OCI-LY1 (cell line): ENCODE measurements at regions not wholly inside any gene's neighbourhood (a gene's known extent, or its start where the extent isn't known, plus 50 kb on each side); places are given as distances from the start of the nearest gene placed in this dataset.

ENCODE experiments used
- H2AFZ ChIP-seq: fragments of 200-600 bp; sonication (generic), shearing (Covaris generic); 2 replicates; pipeline ENCODE4 v1.6.0; 2014; ENCODE audit warnings: antibody characterized with exemption, mild to moderate bottlenecking, low read length
- H3F3A ChIP-seq: fragments of 200-600 bp; sonication (generic), shearing (Covaris generic); 2 replicates; pipeline ENCODE4 v1.6.0; 2014; ENCODE audit warnings: mild to moderate bottlenecking, antibody characterized with exemption, low read length, moderate library complexity; ENCODE audit not compliant: insufficient read depth
- H3K27ac ChIP-seq: fragments of 200-600 bp; sonication (generic); 2 replicates; pipeline ENCODE4 v1.5.1; 2014; ENCODE audit warnings: low read length, mixed run types, mild to moderate bottlenecking, low read depth; ENCODE audit not compliant: poor library complexity, severe bottlenecking
- H3K27me3 ChIP-seq: fragments of 200-600 bp; sonication (generic); 2 replicates; pipeline ENCODE4 v1.6.0; 2014; ENCODE audit warnings: antibody characterized with exemption, mild to moderate bottlenecking, low read length, moderate library complexity; ENCODE audit not compliant: insufficient read depth
- H3K36me3 ChIP-seq: fragments of 200-600 bp; sonication (generic); 2 replicates; pipeline ENCODE4 v1.6.1; 2014; ENCODE audit warnings: mild to moderate bottlenecking, antibody characterized with exemption, low read length, moderate library complexity, mixed read lengths; ENCODE audit not compliant: insufficient read depth
- H3K4me1 ChIP-seq: fragments of 200-600 bp; sonication (generic); 2 replicates; pipeline ENCODE4 v1.5.1; 2014; ENCODE audit warnings: mild to moderate bottlenecking, low read length, moderate library complexity; ENCODE audit not compliant: insufficient read depth, severe bottlenecking
- H3K4me2 ChIP-seq: fragments of 200-600 bp; sonication (generic), shearing (Covaris generic); 2 replicates; pipeline ENCODE4 v1.6.1; 2014; ENCODE audit warnings: low read length
- H3K4me3 ChIP-seq: fragments of 200-600 bp; sonication (generic); 2 replicates; pipeline ENCODE4 v1.5.1; 2014; ENCODE audit warnings: low read length, low read depth, mild to moderate bottlenecking, mixed read lengths; ENCODE audit not compliant: poor library complexity, severe bottlenecking
- H3K79me2 ChIP-seq: fragments of 200-600 bp; shearing (Covaris generic); 2 replicates; pipeline ENCODE4 v1.6.1; 2016; ENCODE audit warnings: mixed run types, low read length, mixed read lengths; ENCODE audit not compliant: insufficient read depth
- H3K9ac ChIP-seq: fragments of 200-600 bp; sonication (generic), shearing (Covaris generic); 2 replicates; pipeline ENCODE4 v1.6.1; 2014; ENCODE audit warnings: mild to moderate bottlenecking, low read length, mixed read lengths
- H3K9me2 ChIP-seq: fragments of 200-600 bp; sonication (generic), shearing (Covaris generic); 2 replicates; pipeline ENCODE4 v1.6.1; 2014; ENCODE audit warnings: low read depth, mild to moderate bottlenecking, low read length, mixed read lengths
- H3K9me3 ChIP-seq: fragments of 200-600 bp; shearing (Covaris generic); 2 replicates; pipeline ENCODE4 v1.6.1; 2014; ENCODE audit warnings: low read length, mixed read lengths
- H4K20me1 ChIP-seq: fragments of 200-600 bp; sonication (generic), shearing (Covaris generic); 2 replicates; pipeline ENCODE4 v1.6.0; 2016; ENCODE audit warnings: mild to moderate bottlenecking, low read length; ENCODE audit not compliant: insufficient read depth
- EZH2 ChIP-seq: fragments of 200-600 bp; sonication (generic), shearing (Covaris generic); IDR thresholded peaks from 2 replicates; pipeline ENCODE4 v1.8.0; 2017; ENCODE audit warnings: borderline replicate concordance, mixed run types, mild to moderate bottlenecking, antibody characterized with exemption, low read length, moderate library complexity, mixed read lengths
- TF ChIP-seq, protein P1 (sequence below): fragments of 200-600 bp; sonication (generic), shearing (Covaris generic); IDR thresholded peaks from 2 replicates; pipeline ENCODE4 v1.5.1; 2017; ENCODE audit warnings: mild to moderate bottlenecking, antibody characterized with exemption, low read length, moderate library complexity, mixed read lengths

DNA sequence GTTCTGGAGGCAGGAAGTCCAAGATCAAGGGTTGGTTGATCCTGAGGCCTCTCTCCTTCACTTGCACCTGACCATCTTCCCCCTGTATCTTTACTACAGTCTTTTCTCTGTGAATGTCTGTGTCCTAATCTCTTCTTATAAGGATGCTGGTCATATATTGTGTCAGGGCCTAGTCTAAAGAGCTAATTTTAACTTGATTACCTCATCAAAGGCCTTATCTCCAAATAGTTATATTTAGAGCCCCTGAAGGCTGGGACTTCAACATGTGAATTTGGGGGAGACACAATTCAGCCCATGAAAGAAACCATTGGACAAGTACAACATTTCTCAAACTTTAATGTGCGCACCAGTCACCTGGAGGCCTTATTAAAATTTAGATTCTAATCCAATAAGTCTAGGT lies 62.8 kb upstream of the DYNLT3 start:
- Histone ChIP-seq H4K20me1 (no peaks in the 10 kb centered on the region), H3K9ac (no peak overlapping the region), H3K4me1 (no peaks in the 10 kb centered on the region), H3K79me2 (no peaks in the 10 kb centered on the region), H3F3A (no peaks in the 10 kb centered on the region), H3K4me3 (no peak overlapping the region), H3K9me3 (no peaks in the 10 kb centered on the region), H3K9me2 (no peaks in the 10 kb centered on the region), H3K4me2 (no peak overlapping the region), H3K36me3 (no peaks in the 10 kb centered on the region), H2AFZ (no peak overlapping the region), H3K27ac (no peak overlapping the region), H3K27me3 (no peaks in the 10 kb centered on the region)
- TF ChIP-seq EZH2 = no peak
- TF ChIP-seq, protein P1, sequence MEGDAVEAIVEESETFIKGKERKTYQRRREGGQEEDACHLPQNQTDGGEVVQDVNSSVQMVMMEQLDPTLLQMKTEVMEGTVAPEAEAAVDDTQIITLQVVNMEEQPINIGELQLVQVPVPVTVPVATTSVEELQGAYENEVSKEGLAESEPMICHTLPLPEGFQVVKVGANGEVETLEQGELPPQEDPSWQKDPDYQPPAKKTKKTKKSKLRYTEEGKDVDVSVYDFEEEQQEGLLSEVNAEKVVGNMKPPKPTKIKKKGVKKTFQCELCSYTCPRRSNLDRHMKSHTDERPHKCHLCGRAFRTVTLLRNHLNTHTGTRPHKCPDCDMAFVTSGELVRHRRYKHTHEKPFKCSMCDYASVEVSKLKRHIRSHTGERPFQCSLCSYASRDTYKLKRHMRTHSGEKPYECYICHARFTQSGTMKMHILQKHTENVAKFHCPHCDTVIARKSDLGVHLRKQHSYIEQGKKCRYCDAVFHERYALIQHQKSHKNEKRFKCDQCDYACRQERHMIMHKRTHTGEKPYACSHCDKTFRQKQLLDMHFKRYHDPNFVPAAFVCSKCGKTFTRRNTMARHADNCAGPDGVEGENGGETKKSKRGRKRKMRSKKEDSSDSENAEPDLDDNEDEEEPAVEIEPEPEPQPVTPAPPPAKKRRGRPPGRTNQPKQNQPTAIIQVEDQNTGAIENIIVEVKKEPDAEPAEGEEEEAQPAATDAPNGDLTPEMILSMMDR = no peak

DNA sequence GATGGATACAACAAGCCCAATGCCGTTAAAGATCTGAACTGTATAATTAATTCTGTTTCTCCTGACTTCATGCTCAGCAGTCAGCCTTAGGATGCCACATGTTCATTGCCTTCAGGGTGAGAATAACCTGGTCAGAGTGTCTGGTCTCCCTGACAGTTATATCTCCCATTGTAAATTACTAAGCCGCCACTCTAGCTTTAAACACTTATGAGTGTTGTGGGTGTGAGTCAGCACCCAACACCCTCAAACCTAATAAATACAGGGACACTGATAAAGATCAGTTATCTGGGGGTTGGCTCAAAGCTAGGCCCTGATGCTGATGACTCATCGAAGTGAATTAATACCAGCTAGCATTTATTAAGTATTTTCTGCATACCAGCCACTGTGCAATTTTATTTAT lies 64.9 kb upstream of the DYNLT3 start:
- no peaks in the 10 kb centered on the region for H4K20me1 ChIP-seq
- no peaks in the 10 kb centered on the region for H3F3A ChIP-seq
- no peak overlapping the region for H2AFZ ChIP-seq
- no peaks in the 10 kb centered on the region for H3K9me2 ChIP-seq
- H3K79me2 ChIP-seq = no peaks in the 10 kb centered on the region
- no peak overlapping the region for H3K9ac ChIP-seq
- H3K4me1 ChIP-seq = no peaks in the 10 kb centered on the region
- no peak overlapping the region for H3K4me3 ChIP-seq
- no peaks in the 10 kb centered on the region for H3K27me3 ChIP-seq
- H3K27ac ChIP-seq = no peak overlapping the region
- H3K4me2 ChIP-seq = no peak overlapping the region
- H3K9me3 ChIP-seq = no peaks in the 10 kb centered on the region
- TF ChIP-seq, protein P1 = no peak
- no peak for TF ChIP-seq EZH2
- no peaks in the 10 kb centered on the region for H3K36me3 ChIP-seq

GRCh38 chrX:37912777-37913176 lies 65.4 kb upstream of the DYNLT3 start:
- Histone ChIP-seq H3K9me3 (no peaks in the 10 kb centered on the region), H2AFZ (no peak overlapping the region), H3K9ac (no peak overlapping the region), H3K27me3 (no peaks in the 10 kb centered on the region), H3K9me2 (no peaks in the 10 kb centered on the region), H4K20me1 (no peaks in the 10 kb centered on the region), H3F3A (no peaks in the 10 kb centered on the region), H3K27ac (no peak overlapping the region), H3K4me2 (no peak overlapping the region), H3K36me3 (no peaks in the 10 kb centered on the region), H3K4me3 (no peak overlapping the region), H3K4me1 (no peaks in the 10 kb centered on the region), H3K79me2 (no peaks in the 10 kb centered on the region)
- TF ChIP-seq EZH2 = no peak
- TF ChIP-seq, protein P1 = no peak
